ENCODE measurements at regions not wholly inside any gene's neighbourhood (a gene's known extent, or its start where the extent isn't known, plus 50 kb on each side); places are given as distances from the start of the nearest gene placed in this dataset.

- DNase-seq = no peak
Measured at GRCh38 chr16:85415196-85416090, 197.7 kb upstream of the GSE1 start.

GRCh38 chr16:85416228-85417109, 196.7 kb upstream of the GSE1 start:
- peak; percentile 92 for DNase-seq

GRCh38 chr16:85417156-85417860, 195.8 kb upstream of the GSE1 start:
- DNase-seq = no peak

GRCh38 chr16:85418978-85419491, 194.1 kb upstream of the GSE1 start:
- DNase-seq = no peak

GRCh38 chr16:85419503-85420408, 193.4 kb upstream of the GSE1 start:
- DNase-seq = no peak

GRCh38 chr16:85420501-85421337, 192.4 kb upstream of the GSE1 start:
- no peak for DNase-seq

GRCh38 chr16:85421338-85422195, 191.6 kb upstream of the GSE1 start:
- DNase-seq = no peak

GRCh38 chr16:85422196-85422631, 190.9 kb upstream of the GSE1 start:
- peak; percentile 75 for DNase-seq

- peak; percentile 75 for DNase-seq
Measured at GRCh38 chr16:85422632-85423550, 190.2 kb upstream of the GSE1 start.

GRCh38 chr16:85423631-85424030, 189.5 kb upstream of the GSE1 start:
- DNase-seq = no peak

GRCh38 chr16:85424260-85425073, 188.7 kb upstream of the GSE1 start:
- no peak for DNase-seq

GRCh38 chr16:85425074-85425662, 188.0 kb upstream of the GSE1 start:
- DNase-seq = peak; percentile 90

GRCh38 chr16:85426806-85427205, 186.3 kb upstream of the GSE1 start:
- no peak for DNase-seq

GRCh38 chr16:85428168-85428898, 184.8 kb upstream of the GSE1 start:
- peak; percentile 59 for DNase-seq

- no peak for DNase-seq
Measured at GRCh38 chr16:85428899-85429775, 184.0 kb upstream of the GSE1 start.

All from COR-L47 (cell line).